ENCODE measurements at regions not wholly inside any gene's neighbourhood (a gene's known extent, or its start where the extent isn't known, plus 50 kb on each side); places are given as distances from the start of the nearest gene placed in this dataset.
"Not testable (repeated sequence)": the region's sequence is repeated elsewhere in the genome, so short reads cannot be mapped to it uniquely, and the experiment has no call there.

DNA sequence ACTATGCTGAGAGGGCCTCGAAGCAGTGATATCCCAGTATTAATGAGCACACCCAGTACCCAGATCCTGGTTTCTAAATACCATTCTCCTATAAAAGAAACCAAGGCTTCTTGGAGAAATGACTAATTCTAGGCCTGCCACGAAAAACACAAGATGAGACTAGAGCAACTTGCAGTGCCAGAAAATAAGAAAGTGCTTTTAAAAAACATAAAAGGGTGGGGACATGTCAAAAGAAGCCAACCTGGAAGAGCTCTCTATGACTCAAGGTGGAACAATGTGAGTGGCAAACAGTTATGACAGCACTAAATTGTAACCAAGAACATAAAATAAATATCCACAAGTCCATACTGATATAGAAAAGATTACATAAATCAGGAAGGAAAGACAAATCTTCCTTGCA is 153.2 kb upstream of the KCNJ18 start:
- Histone ChIP-seq H3K36me3 (ENCODE audit: insufficient read depth, low read depth, low read length) (peaks cover 20% of the 10 kb centered on the region), H3K27ac (ENCODE audit: low read length) (no peak overlapping the region), H3K9ac (ENCODE audit: low read depth, low read length) (no peak overlapping the region), H3K9me3 (ENCODE audit: insufficient read depth, low read depth, low read length) (peaks cover 4% of the 10 kb centered on the region), H3K27me3 (ENCODE audit: insufficient read depth, low read length) (no peaks in the 10 kb centered on the region), H3K4me3 (ENCODE audit: low read length) (no peak overlapping the region), H3K4me1 (ENCODE audit: insufficient read depth, low read length) (no peaks in the 10 kb centered on the region; the same call in 1 of the 2 replicates)

- Histone ChIP-seq H3K36me3 (ENCODE audit: insufficient read depth, low read depth, low read length) (peaks cover 8% of the 10 kb centered on the region), H3K4me1 (ENCODE audit: insufficient read depth, low read length) (no peaks in the 10 kb centered on the region; the same call in 1 of the 2 replicates), H3K9ac (ENCODE audit: low read depth, low read length) (no peak overlapping the region), H3K27ac (ENCODE audit: low read length) (no peak overlapping the region), H3K4me3 (ENCODE audit: low read length) (no peak overlapping the region), H3K9me3 (ENCODE audit: insufficient read depth, low read depth, low read length) (peaks cover 4% of the 10 kb centered on the region), H3K27me3 (ENCODE audit: insufficient read depth, low read length) (no peaks in the 10 kb centered on the region)
Observed at GRCh38 chr17:21540502-21540901, 151.8 kb upstream of the KCNJ18 start.

DNA sequence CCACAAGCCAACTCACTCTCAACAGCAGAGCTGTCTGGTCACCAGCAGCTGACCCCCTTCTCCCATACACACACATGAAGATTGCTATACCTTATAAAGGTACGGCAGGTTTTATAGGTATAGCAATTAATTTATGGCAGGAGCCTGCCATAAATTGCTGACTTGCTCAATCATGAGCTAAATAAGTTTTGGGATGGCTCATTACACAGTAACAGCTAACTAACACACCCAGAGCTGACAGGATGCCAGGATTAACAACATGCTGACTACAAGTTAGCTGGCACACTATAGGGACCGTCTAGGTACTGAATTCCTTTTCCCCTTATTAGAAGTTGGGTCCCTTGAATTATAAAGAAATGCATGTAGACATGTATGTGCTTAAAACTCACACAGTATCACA is 150.3 kb upstream of the KCNJ18 start:
- H3K9me3 ChIP-seq (ENCODE audit: insufficient read depth, low read depth, low read length), result peaks cover 4% of the 10 kb centered on the region
- no peak overlapping the region for H3K27ac ChIP-seq (ENCODE audit: low read length)
- H3K36me3 ChIP-seq (ENCODE audit: insufficient read depth, low read depth, low read length), result peaks cover 18% of the 10 kb centered on the region
- H3K4me3 ChIP-seq (ENCODE audit: low read length), result no peak overlapping the region
- no peak overlapping the region for H3K9ac ChIP-seq (ENCODE audit: low read depth, low read length)
- no peaks in the 10 kb centered on the region; the same call in 1 of the 2 replicates for H3K4me1 ChIP-seq (ENCODE audit: insufficient read depth, low read length)
- H3K27me3 ChIP-seq (ENCODE audit: insufficient read depth, low read length), result no peaks in the 10 kb centered on the region

GRCh38 chr17:21542991-21543390 is 149.3 kb upstream of the KCNJ18 start:
- H3K4me1 ChIP-seq (ENCODE audit: insufficient read depth, low read length), result no peaks in the 10 kb centered on the region; the same call in 1 of the 2 replicates
- H3K27me3 ChIP-seq (ENCODE audit: insufficient read depth, low read length), result no peaks in the 10 kb centered on the region
- no peak overlapping the region for H3K9ac ChIP-seq (ENCODE audit: low read depth, low read length)
- no peak overlapping the region for H3K4me3 ChIP-seq (ENCODE audit: low read length)
- no peak overlapping the region for H3K27ac ChIP-seq (ENCODE audit: low read length)
- H3K36me3 ChIP-seq (ENCODE audit: insufficient read depth, low read depth, low read length), result peaks cover 18% of the 10 kb centered on the region
- no peaks in the 10 kb centered on the region for H3K9me3 ChIP-seq (ENCODE audit: insufficient read depth, low read depth, low read length)

GRCh38 chr17:21545064-21545463 is 147.3 kb upstream of the KCNJ18 start:
- Histone ChIP-seq H3K9me3 (ENCODE audit: insufficient read depth, low read depth, low read length) (no peaks in the 10 kb centered on the region), H3K27me3 (ENCODE audit: insufficient read depth, low read length) (peaks cover 6% of the 10 kb centered on the region), H3K4me1 (ENCODE audit: insufficient read depth, low read length) (no peaks in the 10 kb centered on the region; the same call in 1 of the 2 replicates), H3K27ac (ENCODE audit: low read length) (no peak overlapping the region), H3K36me3 (ENCODE audit: insufficient read depth, low read depth, low read length) (peaks cover 18% of the 10 kb centered on the region), H3K4me3 (ENCODE audit: low read length) (no peak overlapping the region), H3K9ac (ENCODE audit: low read depth, low read length) (no peak overlapping the region)

DNA sequence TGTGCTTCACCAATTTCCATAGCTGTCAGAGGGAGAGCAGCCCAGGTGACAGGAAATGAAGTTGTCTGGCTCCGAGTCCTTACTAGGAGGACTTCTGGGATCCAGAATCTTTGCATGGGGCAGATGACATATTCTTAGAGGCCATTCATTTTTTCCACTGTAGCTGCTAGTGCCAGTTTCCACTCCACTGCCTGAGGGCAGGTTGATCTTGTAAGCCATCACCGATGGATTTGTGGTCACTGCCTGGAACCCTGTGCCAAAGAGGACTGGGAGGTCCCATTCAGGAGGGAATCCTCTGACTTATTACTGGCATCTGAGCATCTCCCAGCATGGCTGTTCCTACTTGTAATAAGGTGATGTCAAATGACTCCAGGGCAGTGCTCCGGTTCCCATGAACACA is 144.1 kb upstream of the KCNJ18 start:
- Histone ChIP-seq H3K9me3 (ENCODE audit: insufficient read depth, low read depth, low read length) (no peaks in the 10 kb centered on the region), H3K27ac (ENCODE audit: low read length) (no peak overlapping the region), H3K36me3 (ENCODE audit: insufficient read depth, low read depth, low read length) (peaks cover 18% of the 10 kb centered on the region), H3K4me3 (ENCODE audit: low read length) (no peak overlapping the region), H3K4me1 (ENCODE audit: insufficient read depth, low read length) (peaks cover 4% of the 10 kb centered on the region), H3K27me3 (ENCODE audit: insufficient read depth, low read length) (peaks cover 31% of the 10 kb centered on the region), H3K9ac (ENCODE audit: low read depth, low read length) (no peak overlapping the region)

DNA sequence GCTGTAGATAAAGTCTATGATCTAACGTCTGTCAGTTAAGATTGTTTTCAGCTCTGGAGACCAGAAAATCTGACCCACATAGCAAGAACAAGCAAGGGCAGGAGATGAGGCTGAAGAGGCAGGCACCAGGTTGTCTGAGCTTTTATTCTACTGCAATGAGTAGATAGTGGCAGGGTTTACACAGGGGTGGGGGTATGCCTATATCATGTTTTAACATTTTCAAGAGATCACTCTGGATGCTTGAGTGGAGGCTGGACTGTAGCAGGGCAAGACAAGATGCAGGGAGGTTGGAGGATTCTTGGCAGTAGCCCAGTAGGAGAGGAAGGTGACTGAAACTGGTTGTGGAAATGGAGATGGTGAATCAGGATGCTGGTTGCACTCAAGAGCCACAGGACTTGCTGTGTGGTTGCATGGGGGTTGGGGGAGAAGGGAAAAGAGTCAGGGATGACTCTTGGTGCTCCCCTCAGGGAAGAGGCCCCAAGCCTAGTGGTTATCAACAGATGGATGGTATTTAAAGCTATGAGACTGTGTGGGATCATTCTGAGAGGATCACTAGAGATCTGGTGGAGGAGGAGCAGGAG is 143.1 kb upstream of the KCNJ18 start:
- H3K27me3 ChIP-seq (ENCODE audit: insufficient read depth, low read length), result peaks cover 31% of the 10 kb centered on the region
- no peaks in the 10 kb centered on the region for H3K9me3 ChIP-seq (ENCODE audit: insufficient read depth, low read depth, low read length)
- H3K36me3 ChIP-seq (ENCODE audit: insufficient read depth, low read depth, low read length), result peaks cover 12% of the 10 kb centered on the region
- peaks cover 4% of the 10 kb centered on the region for H3K4me1 ChIP-seq (ENCODE audit: insufficient read depth, low read length)
- no peak overlapping the region for H3K4me3 ChIP-seq (ENCODE audit: low read length)
- no peak overlapping the region for H3K27ac ChIP-seq (ENCODE audit: low read length)
- no peak overlapping the region for H3K9ac ChIP-seq (ENCODE audit: low read depth, low read length)

GRCh38 chr17:21550031-21550430 is 142.3 kb upstream of the KCNJ18 start:
- Histone ChIP-seq H3K27me3 (ENCODE audit: insufficient read depth, low read length) (peaks cover 31% of the 10 kb centered on the region), H3K36me3 (ENCODE audit: insufficient read depth, low read depth, low read length) (peaks cover 11% of the 10 kb centered on the region), H3K4me3 (ENCODE audit: low read length) (peak overlapping the region; percentile 75; the same call in 1 of the 2 replicates)
- H3K9ac ChIP-seq (ENCODE audit: low read depth, low read length); H3K4me1 ChIP-seq (ENCODE audit: insufficient read depth, low read length); H3K27ac ChIP-seq (ENCODE audit: low read length); H3K9me3 ChIP-seq (ENCODE audit: insufficient read depth, low read depth, low read length): not testable (repeated sequence)

DNA sequence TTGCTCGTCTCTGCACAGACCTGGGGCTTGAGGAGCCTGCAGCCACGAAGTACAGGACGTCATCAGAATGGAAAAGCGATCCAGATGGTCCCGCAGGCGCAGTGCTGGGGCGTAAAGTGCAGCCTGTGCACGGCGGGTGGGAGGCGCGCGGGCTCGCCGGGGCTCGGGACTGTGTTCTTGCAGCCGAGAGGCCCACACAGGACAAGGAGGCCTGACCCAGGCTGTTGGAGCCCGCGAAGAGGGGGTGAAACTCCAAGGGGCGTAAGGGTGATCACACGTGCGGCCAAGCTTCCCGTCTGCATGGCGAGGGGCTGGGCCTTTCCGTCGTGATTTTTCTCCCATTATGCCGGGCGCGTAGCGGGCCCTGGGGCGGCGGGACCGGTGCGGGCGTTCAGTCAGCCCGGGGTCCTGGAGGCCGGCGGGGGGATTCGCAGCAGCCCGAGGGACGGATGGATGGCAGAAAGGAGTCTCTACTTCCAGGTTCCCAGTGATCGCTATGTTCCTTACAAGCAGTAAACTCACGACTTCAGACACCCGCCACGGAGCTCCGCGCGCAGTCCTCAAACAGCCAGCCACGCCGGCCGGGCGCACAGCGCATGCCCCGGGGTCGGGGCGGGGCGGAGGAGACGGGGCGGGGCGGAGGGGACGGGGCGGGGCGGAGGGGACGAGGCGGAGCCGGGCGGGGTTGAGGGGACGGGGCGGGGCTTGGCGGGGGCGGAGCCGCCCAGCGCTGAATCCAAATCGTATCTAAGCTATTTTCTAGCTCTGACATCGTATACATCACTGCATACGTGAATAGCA is 141.0 kb upstream of the KCNJ18 start:
- Histone ChIP-seq H3K27me3 (ENCODE audit: insufficient read depth, low read length) (peaks cover 31% of the 10 kb centered on the region), H3K27ac (ENCODE audit: low read length) (no peak overlapping the region), H3K9ac (ENCODE audit: low read depth, low read length) (peak overlapping the region; percentile 80; the same call in 1 of the 2 replicates), H3K36me3 (ENCODE audit: insufficient read depth, low read depth, low read length) (peaks cover 6% of the 10 kb centered on the region), H3K4me3 (ENCODE audit: low read length) (peak overlapping the region; percentile 75), H3K4me1 (ENCODE audit: insufficient read depth, low read length) (peaks cover 4% of the 10 kb centered on the region), H3K9me3 (ENCODE audit: insufficient read depth, low read depth, low read length) (no peaks in the 10 kb centered on the region)

DNA sequence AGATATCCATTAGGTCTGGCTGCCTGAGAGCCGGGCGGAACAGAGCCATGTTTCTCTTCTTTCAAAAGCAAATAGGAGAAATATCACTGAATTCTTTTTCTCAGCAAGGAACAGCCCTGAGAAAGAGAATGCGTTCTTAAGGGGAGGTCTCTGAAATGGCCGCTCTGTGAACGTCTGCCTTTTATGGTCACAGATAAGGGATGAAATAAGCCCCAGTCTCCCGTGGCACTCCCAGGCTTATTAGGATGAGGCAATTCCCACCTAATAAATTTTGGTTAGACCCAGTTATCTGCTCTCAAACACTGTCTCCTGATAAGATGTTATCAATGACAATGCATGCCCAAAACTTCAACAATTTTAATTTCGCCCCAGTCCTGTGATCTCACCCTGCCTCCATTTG is 133.4 kb upstream of the KCNJ18 start:
- H3K4me1 ChIP-seq (ENCODE audit: insufficient read depth, low read length); H3K27me3 ChIP-seq (ENCODE audit: insufficient read depth, low read length); H3K9ac ChIP-seq (ENCODE audit: low read depth, low read length); H3K4me3 ChIP-seq (ENCODE audit: low read length); H3K27ac ChIP-seq (ENCODE audit: low read length); H3K36me3 ChIP-seq (ENCODE audit: insufficient read depth, low read depth, low read length); H3K9me3 ChIP-seq (ENCODE audit: insufficient read depth, low read depth, low read length): not testable (repeated sequence)

DNA sequence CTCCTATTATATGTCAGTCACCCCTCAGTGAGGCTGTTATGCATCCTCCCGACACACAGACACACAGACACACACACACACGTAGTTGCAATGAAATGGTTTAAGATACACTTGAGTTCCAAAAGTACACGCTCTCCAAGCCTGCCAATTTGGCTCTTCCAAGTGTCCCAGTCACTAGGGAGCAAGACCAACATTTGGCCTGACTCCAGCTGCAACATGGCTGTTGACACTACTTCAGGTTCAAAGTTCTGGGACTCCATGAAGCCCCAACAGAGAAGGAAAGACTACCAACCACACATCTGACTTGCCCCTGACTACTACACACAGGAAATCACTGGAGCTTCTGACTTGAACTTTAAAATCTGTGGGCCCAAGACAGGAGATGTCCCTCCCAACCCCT is 128.1 kb upstream of the KCNJ18 start:
- Histone ChIP-seq H3K36me3 (ENCODE audit: insufficient read depth, low read depth, low read length) (no peaks in the 10 kb centered on the region), H3K27ac (ENCODE audit: low read length) (no peak overlapping the region)

DNA sequence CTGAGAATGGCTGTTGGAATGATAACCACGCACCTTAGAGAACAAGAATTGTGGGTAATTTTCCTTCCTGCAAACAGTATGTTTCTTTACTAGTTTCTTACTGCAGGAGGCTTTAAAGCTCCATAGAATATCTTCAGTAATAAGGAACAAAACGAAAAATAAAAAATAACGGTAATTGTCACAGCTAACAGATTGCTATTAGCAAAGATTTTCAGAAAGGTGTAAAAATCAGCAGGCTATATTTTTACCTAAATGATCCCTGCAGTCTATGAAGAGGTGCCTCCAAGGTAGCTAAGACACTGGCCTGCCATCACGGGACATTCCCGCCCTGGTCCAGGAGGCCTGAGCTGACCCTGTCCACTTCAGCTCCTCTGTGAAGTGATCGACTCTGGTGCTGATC is 127.6 kb upstream of the KCNJ18 start:
- not testable (repeated sequence) for H3K4me1 ChIP-seq (ENCODE audit: insufficient read depth, low read length); H3K4me3 ChIP-seq (ENCODE audit: low read length); H3K27ac ChIP-seq (ENCODE audit: low read length); H3K27me3 ChIP-seq (ENCODE audit: insufficient read depth, low read length); H3K9ac ChIP-seq (ENCODE audit: low read depth, low read length); H3K36me3 ChIP-seq (ENCODE audit: insufficient read depth, low read depth, low read length); H3K9me3 ChIP-seq (ENCODE audit: insufficient read depth, low read depth, low read length)

More for the DNA sequence above, 128.1 kb upstream of the KCNJ18 start:
- no peaks in the 10 kb centered on the region for H3K9me3 ChIP-seq (ENCODE audit: insufficient read depth, low read depth, low read length)
- H3K27me3 ChIP-seq (ENCODE audit: insufficient read depth, low read length), result no peaks in the 10 kb centered on the region
- no peaks in the 10 kb centered on the region for H3K4me1 ChIP-seq (ENCODE audit: insufficient read depth, low read length)
- no peak overlapping the region for H3K9ac ChIP-seq (ENCODE audit: low read depth, low read length)
- H3K4me3 ChIP-seq (ENCODE audit: low read length), result no peak overlapping the region
